ENCODE measurements at regions not wholly inside any gene's neighbourhood (a gene's known extent, or its start where the extent isn't known, plus 50 kb on each side); places are given as distances from the start of the nearest gene placed in this dataset.

GRCh38 chr14:94682736-94683135, 70.5 kb downstream of the SERPINA3 start:
- Histone ChIP-seq H3F3A (ENCODE audit: insufficient read depth, low read length, poor library complexity, severe bottlenecking) (no peaks in the 10 kb centered on the region), H3K36me3 (ENCODE audit: insufficient read depth, low read length) (no peaks in the 10 kb centered on the region), H3K9ac (ENCODE audit: low read length) (no peak overlapping the region), H3K27ac (ENCODE audit: low read length) (no peak overlapping the region), H2AFZ (ENCODE audit: low read depth, low read length) (no peak overlapping the region), H3K4me3 (ENCODE audit: low read length) (no peak overlapping the region), H3K9me3 (ENCODE audit: low read length) (no peaks in the 10 kb centered on the region), H3K79me2 (replicated peaks; ENCODE audit: insufficient read depth, low read length) (no peaks in the 10 kb centered on the region), H4K20me1 (ENCODE audit: insufficient read depth) (no peaks in the 10 kb centered on the region), H3K9me2 (ENCODE audit: insufficient read depth, low read length) (no peaks in the 10 kb centered on the region), H3K27me3 (ENCODE audit: insufficient read depth, low read depth, low read length) (no peaks in the 10 kb centered on the region), H3K4me2 (ENCODE audit: low read length) (no peak overlapping the region)
- TF ChIP-seq SMC3 (conservative IDR thresholded peaks at IDR 0.05; ENCODE audit: poor library complexity) (no peak), CTCF (IDR thresholded peaks at IDR 0.05; ENCODE audit: poor library complexity, severe bottlenecking) (no peak), EP300 (conservative IDR thresholded peaks at IDR 0.05; ENCODE audit: poor library complexity, severe bottlenecking) (no peak), EZH2 (IDR thresholded peaks at IDR 0.05; ENCODE audit: borderline replicate concordance, insufficient read depth, low read length, poor library complexity, severe bottlenecking) (no peak), MXI1 (conservative IDR thresholded peaks at IDR 0.05; ENCODE audit: poor library complexity, severe bottlenecking) (no peak)

GRCh38 chr14:94682061-94682516, 69.9 kb downstream of the SERPINA3 start:
- Histone ChIP-seq H3K27me3 (ENCODE audit: insufficient read depth, low read depth, low read length) (no peaks in the 10 kb centered on the region), H3K4me2 (ENCODE audit: low read length) (no peak overlapping the region), H3F3A (ENCODE audit: insufficient read depth, low read length, poor library complexity, severe bottlenecking) (no peaks in the 10 kb centered on the region), H3K27ac (ENCODE audit: low read length) (no peak overlapping the region), H3K9me2 (ENCODE audit: insufficient read depth, low read length) (no peaks in the 10 kb centered on the region), H3K9ac (ENCODE audit: low read length) (no peak overlapping the region), H3K9me3 (ENCODE audit: low read length) (no peaks in the 10 kb centered on the region), H2AFZ (ENCODE audit: low read depth, low read length) (no peak overlapping the region), H3K79me2 (replicated peaks; ENCODE audit: insufficient read depth, low read length) (no peaks in the 10 kb centered on the region), H3K36me3 (ENCODE audit: insufficient read depth, low read length) (no peaks in the 10 kb centered on the region), H3K4me3 (ENCODE audit: low read length) (no peak overlapping the region), H4K20me1 (ENCODE audit: insufficient read depth) (no peaks in the 10 kb centered on the region)
- TF ChIP-seq SMC3 (conservative IDR thresholded peaks at IDR 0.05; ENCODE audit: poor library complexity) (no peak), MXI1 (conservative IDR thresholded peaks at IDR 0.05; ENCODE audit: poor library complexity, severe bottlenecking) (no peak), TAF1 (IDR thresholded peaks at IDR 0.05; ENCODE audit: low read depth) (no peak), POLR2AphosphoS5 (IDR thresholded peaks at IDR 0.05) (no peak), EZH2 (IDR thresholded peaks at IDR 0.05; ENCODE audit: borderline replicate concordance, insufficient read depth, low read length, poor library complexity, severe bottlenecking) (no peak), RAD21 (conservative IDR thresholded peaks at IDR 0.05) (no peak), EP300 (conservative IDR thresholded peaks at IDR 0.05; ENCODE audit: poor library complexity, severe bottlenecking) (no peak), CTCF (IDR thresholded peaks at IDR 0.05; ENCODE audit: poor library complexity, severe bottlenecking) (no peak), REST (IDR thresholded peaks at IDR 0.05; ENCODE audit: borderline replicate concordance) (no peak)

Measured in neural cell (in vitro differentiated cells).